Astrocyte (in vitro differentiated cells and primary cell): ENCODE measurements at regions not wholly inside any gene's neighbourhood (a gene's known extent, or its start where the extent isn't known, plus 50 kb on each side); places are given as distances from the start of the nearest gene placed in this dataset.

ENCODE experiments used
- DNase-seq: peaks from one replicate; pipeline ENCODE4 v3.0.0-alpha.2; 2010; ENCODE audit warnings: low read depth
- FAIRE-seq: peaks from 2 replicates; lab custom pipeline; 2011; peaks lifted over from hg19 to GRCh38; lab: Jason Lieb, UNC
- H2AFZ ChIP-seq: 2 replicates; pipeline ENCODE4 v1.6.0; 2012; ENCODE audit warnings: low read depth, low read length, inconsistent platforms
- H3K27ac ChIP-seq: 2 replicates; pipeline ENCODE4 v1.5.1; 2011; ENCODE audit warnings: low read depth, low read length, inconsistent platforms
- H3K27me3 ChIP-seq: 2 replicates; pipeline ENCODE4 v1.6.0; 2011; ENCODE audit warnings: low read length, inconsistent platforms; ENCODE audit not compliant: insufficient read depth
- H3K36me3 ChIP-seq: 2 replicates; pipeline ENCODE4 v1.5.1; 2011; ENCODE audit warnings: low read length, inconsistent platforms; ENCODE audit not compliant: insufficient read depth
- H3K4me1 ChIP-seq: 2 replicates; pipeline ENCODE4 v1.5.1; 2011; ENCODE audit warnings: low read length, inconsistent platforms; ENCODE audit not compliant: insufficient read depth
- H3K4me2 ChIP-seq: 2 replicates; pipeline ENCODE4 v1.6.0; 2012; ENCODE audit warnings: low read length, inconsistent platforms
- H3K4me3 ChIP-seq: 2 replicates; pipeline ENCODE4 v1.5.1; 2011; ENCODE audit warnings: low read depth, mild to moderate bottlenecking, low read length, inconsistent platforms; ENCODE audit not compliant: insufficient read depth
- H3K79me2 ChIP-seq: 2 replicates; pipeline ENCODE4 v1.6.0; 2012; ENCODE audit warnings: mild to moderate bottlenecking, low read length, inconsistent platforms; ENCODE audit not compliant: insufficient read depth
- H3K9ac ChIP-seq: 2 replicates; pipeline ENCODE4 v1.6.0; 2012; ENCODE audit warnings: mild to moderate bottlenecking, low read length, inconsistent platforms
- H3K9me3 ChIP-seq: 2 replicates; pipeline ENCODE4 v1.5.1; 2012; ENCODE audit warnings: low read depth, mild to moderate bottlenecking, low read length, inconsistent platforms; ENCODE audit not compliant: insufficient read depth
- H4K20me1 ChIP-seq: 2 replicates; pipeline ENCODE4 v1.6.0; 2012; ENCODE audit warnings: low read length, inconsistent platforms; ENCODE audit not compliant: insufficient read depth
- H3K27ac Mint-ChIP-seq: one replicate; pipeline ENCODE4 v1.8.0; 2021; ENCODE audit warnings: mild to moderate bottlenecking, mixed read lengths; ENCODE audit not compliant: unreplicated experiment
- H3K27me3 Mint-ChIP-seq: one replicate; pipeline ENCODE4 v1.8.0; 2021; ENCODE audit warnings: low read depth, mixed read lengths; ENCODE audit not compliant: unreplicated experiment
- H3K36me3 Mint-ChIP-seq: one replicate; pipeline ENCODE4 v1.8.0; 2021; ENCODE audit warnings: low read depth, mixed read lengths; ENCODE audit not compliant: unreplicated experiment
- H3K4me1 Mint-ChIP-seq: one replicate; pipeline ENCODE4 v1.8.0; 2021; ENCODE audit warnings: low read depth, mixed read lengths; ENCODE audit not compliant: unreplicated experiment
- H3K4me3 Mint-ChIP-seq: one replicate; pipeline ENCODE4 v1.8.0; 2021; ENCODE audit warnings: mild to moderate bottlenecking, moderate library complexity, mixed read lengths; ENCODE audit not compliant: unreplicated experiment
- H3K9me3 Mint-ChIP-seq: one replicate; pipeline ENCODE4 v1.8.0; 2021; ENCODE audit warnings: mild to moderate bottlenecking, mixed read lengths; ENCODE audit not compliant: unreplicated experiment
- CTCF ChIP-seq: IDR thresholded peaks from 2 replicates; pipeline ENCODE4 v1.5.1; 2011; ENCODE audit warnings: low read depth, mild to moderate bottlenecking, inconsistent platforms, low read length, moderate library complexity; ENCODE audit not compliant: insufficient read depth
- EZH2 ChIP-seq: IDR thresholded peaks from 2 replicates; pipeline ENCODE4 v1.6.1; 2012; ENCODE audit warnings: mild to moderate bottlenecking, low read length, inconsistent platforms; ENCODE audit not compliant: insufficient read depth

DNA sequence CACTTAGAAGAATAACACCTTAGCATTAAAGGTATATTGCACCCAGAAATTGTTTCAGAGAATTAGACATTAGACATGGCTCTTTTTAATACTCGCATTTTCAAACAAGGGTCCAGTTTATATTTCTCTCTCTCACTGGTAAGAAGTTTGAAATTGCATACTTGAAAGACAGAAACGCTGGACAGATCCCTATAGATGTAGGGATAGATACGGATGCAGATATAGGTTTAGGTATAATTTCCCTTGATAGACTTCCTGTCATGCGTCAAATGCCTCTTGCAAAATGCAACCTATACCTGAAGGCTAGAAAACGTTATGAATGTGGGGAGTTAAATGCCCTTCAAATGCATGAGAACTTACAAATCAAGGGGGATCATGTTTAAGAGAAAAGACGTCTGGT lies 99.4 kb upstream of the BCL6 start:
- H4K20me1 ChIP-seq = no peaks in the 10 kb centered on the region
- no peak for FAIRE-seq
- Mint-ChIP-seq H3K36me3 (no peaks in the 10 kb centered on the region), H3K27me3 (peaks cover 1% of the 10 kb centered on the region), H3K27ac (no peak overlapping the region), H3K4me3 (no peak overlapping the region), H3K9me3 (no peaks in the 10 kb centered on the region), H3K4me1 (peaks cover 6% of the 10 kb centered on the region)
- no peaks in the 10 kb centered on the region for H3K36me3 ChIP-seq
- no peak overlapping the region for H2AFZ ChIP-seq
- no peak for TF ChIP-seq EZH2
- TF ChIP-seq CTCF = no peak
- H3K27me3 ChIP-seq = peaks cover 2% of the 10 kb centered on the region
- DNase-seq = no peak
- H3K79me2 ChIP-seq = no peaks in the 10 kb centered on the region
- H3K9me3 ChIP-seq = no peaks in the 10 kb centered on the region
- H3K4me3 ChIP-seq = no peak overlapping the region
- H3K4me1 ChIP-seq = peaks cover 3% of the 10 kb centered on the region
- H3K27ac ChIP-seq = no peak overlapping the region
- H3K4me2 ChIP-seq = no peak overlapping the region
- no peak overlapping the region for H3K9ac ChIP-seq

GRCh38 chr3:187845826-187846225 lies 100.6 kb upstream of the BCL6 start:
- Histone ChIP-seq H3K9me3 (no peaks in the 10 kb centered on the region), H3K4me2 (no peak overlapping the region), H3K79me2 (no peaks in the 10 kb centered on the region), H3K36me3 (no peaks in the 10 kb centered on the region), H4K20me1 (no peaks in the 10 kb centered on the region), H3K4me3 (no peak overlapping the region), H3K27ac (no peak overlapping the region), H2AFZ (no peak overlapping the region), H3K4me1 (peaks cover 3% of the 10 kb centered on the region), H3K27me3 (peaks cover 2% of the 10 kb centered on the region), H3K9ac (no peak overlapping the region)
- H3K36me3 Mint-ChIP-seq = no peaks in the 10 kb centered on the region
- no peak for FAIRE-seq
- peaks cover 1% of the 10 kb centered on the region for H3K27me3 Mint-ChIP-seq
- H3K4me1 Mint-ChIP-seq = peaks cover 6% of the 10 kb centered on the region
- TF ChIP-seq CTCF (no peak), EZH2 (no peak)
- H3K9me3 Mint-ChIP-seq = peaks cover 3% of the 10 kb centered on the region
- no peak overlapping the region for H3K27ac Mint-ChIP-seq
- no peak for DNase-seq
- H3K4me3 Mint-ChIP-seq = no peak overlapping the region

- no peaks in the 10 kb centered on the region for H3K36me3 Mint-ChIP-seq
- peaks cover 1% of the 10 kb centered on the region for H3K27me3 Mint-ChIP-seq
- no peak overlapping the region for H3K4me3 Mint-ChIP-seq
- Histone ChIP-seq H3K79me2 (no peaks in the 10 kb centered on the region), H3K27me3 (peaks cover 2% of the 10 kb centered on the region), H2AFZ (no peak overlapping the region), H3K4me2 (no peak overlapping the region), H3K9ac (no peak overlapping the region), H3K4me3 (no peak overlapping the region), H3K4me1 (no peaks in the 10 kb centered on the region), H3K27ac (no peak overlapping the region), H4K20me1 (no peaks in the 10 kb centered on the region), H3K9me3 (peaks cover 3% of the 10 kb centered on the region), H3K36me3 (no peaks in the 10 kb centered on the region)
- TF ChIP-seq CTCF = no peak
- TF ChIP-seq EZH2 = no peak
- FAIRE-seq (no peak), DNase-seq (no peak)
- H3K9me3 Mint-ChIP-seq = peaks cover 16% of the 10 kb centered on the region
- peaks cover 3% of the 10 kb centered on the region for H3K4me1 Mint-ChIP-seq
- no peak overlapping the region for H3K27ac Mint-ChIP-seq
Measured at GRCh38 chr3:187848401-187848800, 103.1 kb upstream of the BCL6 start.
